CD4-positive, alpha-beta T cell treated with Interleukin-17A for 1 hour (primary cell): ENCODE measurements at regions not wholly inside any gene's neighbourhood (a gene's known extent, or its start where the extent isn't known, plus 50 kb on each side); places are given as distances from the start of the nearest gene placed in this dataset.
A peak's percentile ranks its signal among the peaks of the same experiment; 100 is the strongest.
"Not testable (repeated sequence)": the region's sequence is repeated elsewhere in the genome, so short reads cannot be mapped to it uniquely, and the experiment has no call there.

Experiments
- DNase-seq: peaks from one replicate; pipeline ENCODE4 v3.0.0-alpha.2; 2020

DNA sequence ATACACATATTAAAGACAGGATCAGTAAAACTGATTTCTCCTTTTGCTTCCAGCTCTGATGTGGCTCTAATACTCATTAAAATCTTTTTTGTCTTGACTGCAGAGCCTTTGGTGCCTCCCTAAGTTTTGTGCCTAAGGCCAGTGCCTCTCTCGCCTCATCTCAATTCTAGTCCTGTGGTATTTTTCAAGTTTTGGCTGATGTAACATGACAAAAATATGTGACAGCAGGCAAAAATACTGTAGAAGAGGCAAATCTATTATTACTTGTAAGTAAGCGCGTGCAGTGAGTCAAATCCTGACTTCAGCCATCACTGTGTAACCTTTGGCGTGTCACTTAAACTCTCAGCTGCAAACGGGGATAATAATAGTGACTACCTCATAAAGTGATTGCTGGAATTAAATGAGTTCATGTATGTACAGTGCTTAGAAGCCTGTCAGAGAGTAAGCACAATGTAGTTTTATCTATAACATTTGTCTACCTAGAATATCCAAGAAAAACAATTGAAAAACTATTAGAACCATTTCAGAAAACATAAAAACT, 74.0 kb downstream of the MAB21L3 start:
- DNase-seq: no peak

DNA sequence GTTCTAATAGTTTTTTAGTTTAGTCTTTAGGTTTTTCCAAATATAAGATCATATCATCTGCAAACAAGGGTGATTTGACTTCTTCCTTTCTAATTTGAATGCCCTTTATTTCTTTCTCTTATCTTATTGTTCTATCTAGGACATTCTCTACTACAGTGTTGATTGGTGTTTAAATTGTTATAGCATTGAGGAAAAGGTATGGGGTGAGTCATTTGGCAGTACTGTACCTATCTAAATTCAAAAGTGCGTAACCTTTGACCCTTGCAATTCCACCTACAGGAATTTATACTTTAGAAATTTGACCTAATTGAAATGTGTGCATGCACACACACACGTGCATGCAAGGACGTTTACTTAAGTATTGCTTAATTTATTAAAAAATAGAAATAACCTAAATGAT, 78.3 kb downstream of the MAB21L3 start:
- no peak for DNase-seq

DNA sequence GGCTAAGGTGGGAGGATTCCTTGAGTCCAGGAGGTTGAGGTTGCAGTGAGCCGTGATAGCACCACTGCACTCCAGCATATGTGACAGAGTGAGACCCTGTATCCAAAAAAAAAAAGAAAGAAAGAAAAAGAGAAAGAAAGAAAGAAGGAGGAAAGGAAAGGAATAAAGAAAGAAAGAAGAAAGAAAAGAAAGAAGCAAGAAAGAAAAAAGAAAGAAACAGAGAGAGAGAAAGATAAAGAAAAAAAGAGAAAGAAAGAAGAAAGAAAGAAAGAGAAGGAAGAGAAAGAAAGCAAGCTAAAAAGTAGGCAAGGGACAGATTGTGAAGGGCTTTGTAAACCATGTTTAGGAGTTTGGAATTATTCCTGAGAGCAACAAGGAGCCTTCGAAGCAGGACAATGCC, 80.1 kb downstream of the MAB21L3 start:
- no peak for DNase-seq

DNA sequence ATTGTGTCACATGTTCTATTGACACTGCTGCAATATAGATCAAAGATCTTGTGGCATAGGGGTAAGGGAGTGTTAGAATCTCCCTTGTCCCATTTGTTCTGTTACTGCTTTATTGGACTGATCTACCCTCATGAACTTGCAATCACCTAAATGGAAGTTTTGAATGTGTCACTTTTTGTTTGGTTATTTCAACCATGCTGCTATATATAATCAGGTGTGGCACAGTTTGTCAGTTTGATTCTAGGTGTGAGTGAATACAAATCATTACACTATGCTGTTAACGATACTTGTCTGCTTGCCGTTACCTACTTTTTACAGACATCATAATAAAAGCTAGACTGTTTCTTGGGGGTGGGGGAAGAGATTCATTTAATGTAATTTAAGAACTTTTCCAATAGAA, 82.6 kb downstream of the MAB21L3 start:
- no peak for DNase-seq

DNA sequence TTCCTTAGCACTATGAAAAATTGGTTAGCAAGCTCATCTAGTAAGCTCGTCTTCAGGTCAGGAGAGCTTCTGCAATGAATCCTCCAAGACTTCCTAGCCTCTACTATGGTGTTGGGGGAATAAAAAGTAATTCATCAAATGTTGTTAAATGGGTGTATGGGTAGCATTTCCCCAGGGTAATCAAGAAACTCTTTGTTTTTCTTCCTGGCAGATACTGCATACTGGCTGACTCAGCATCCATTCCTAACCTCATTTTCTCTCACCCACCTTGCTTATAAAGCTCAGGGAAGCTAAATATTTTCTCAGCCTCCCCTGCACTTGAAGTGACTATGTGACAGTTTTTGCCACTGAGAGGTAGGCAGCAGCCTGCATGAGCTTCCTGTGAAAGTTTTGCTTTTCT, 83.4 kb downstream of the MAB21L3 start:
- no peak for DNase-seq

DNA sequence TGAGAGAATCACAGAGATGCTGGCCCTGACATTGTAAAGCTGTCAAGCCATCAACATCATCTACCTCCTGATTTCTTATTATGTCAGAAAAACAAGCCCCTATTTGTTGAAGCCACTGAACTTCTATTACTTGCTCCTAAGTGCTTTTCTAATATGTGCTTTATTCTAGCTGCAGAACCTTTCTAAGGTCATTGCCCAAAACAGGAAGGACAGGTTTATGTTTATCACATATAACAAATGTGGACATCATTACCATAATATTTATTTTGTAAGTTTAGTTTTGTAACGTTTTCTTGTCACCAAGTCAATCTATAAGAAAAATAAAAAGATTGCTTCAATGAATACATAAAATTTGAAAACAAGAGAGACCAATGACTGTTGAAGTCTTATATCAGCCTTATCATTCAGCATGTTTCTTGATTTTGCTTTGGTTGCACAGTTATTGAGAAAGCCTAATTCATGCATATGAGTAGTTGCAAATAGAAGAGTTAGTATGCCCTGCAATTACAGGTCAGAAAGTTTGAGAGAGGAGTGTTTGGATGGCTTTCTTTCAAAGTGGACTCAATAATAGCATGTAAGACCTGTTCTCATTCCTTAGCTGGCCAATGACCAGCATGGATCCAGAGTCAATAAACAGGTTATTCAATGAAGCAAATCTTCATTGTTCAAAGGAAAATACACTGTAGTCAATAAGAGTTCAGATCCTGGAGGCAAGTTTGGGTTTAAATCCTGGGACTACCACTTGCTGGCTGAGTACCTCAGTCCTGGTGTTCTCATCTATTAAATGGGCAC, 84.1 kb downstream of the MAB21L3 start:
- DNase-seq: no peak

DNA sequence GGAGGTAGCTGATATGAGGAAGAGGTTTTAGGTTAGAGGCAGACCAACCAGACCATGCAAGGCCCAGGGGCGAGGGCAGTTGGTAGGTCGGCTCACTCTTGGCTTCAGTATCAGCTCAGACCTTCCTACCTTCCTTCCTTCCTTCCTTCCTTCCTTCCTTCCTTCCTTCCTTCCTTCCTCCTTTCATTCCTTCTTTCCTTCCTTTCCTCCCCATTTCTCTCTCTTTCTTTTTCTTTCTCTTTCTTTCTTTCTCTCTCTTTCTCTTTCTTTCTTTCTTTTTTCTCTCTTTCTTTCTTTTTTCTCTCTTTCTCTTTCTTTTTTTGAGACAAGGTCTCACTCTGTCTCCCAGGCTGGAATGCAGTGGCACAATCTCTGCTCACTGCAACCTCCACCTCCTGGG, 89.1 kb downstream of the MAB21L3 start:
- not testable (repeated sequence) for DNase-seq

DNA sequence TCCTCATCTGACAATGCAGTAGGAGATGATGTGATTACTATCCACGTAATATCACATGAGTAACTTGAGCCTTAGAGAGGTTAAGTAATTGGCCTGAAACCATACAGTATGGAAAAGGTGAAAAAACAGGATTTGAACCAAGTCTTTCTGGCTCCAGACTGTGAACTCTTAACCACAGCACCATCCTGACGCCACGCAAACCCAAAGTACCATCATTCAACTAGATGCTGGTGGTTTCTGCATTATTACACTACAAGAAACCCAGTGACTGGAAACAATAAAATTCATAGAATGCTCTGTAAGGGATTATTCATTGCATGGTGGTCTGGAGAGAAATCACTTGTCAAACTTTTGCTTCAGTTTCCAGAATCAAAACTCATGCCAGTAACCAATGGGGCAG, 90.7 kb downstream of the MAB21L3 start:
- DNase-seq: no peak

DNA sequence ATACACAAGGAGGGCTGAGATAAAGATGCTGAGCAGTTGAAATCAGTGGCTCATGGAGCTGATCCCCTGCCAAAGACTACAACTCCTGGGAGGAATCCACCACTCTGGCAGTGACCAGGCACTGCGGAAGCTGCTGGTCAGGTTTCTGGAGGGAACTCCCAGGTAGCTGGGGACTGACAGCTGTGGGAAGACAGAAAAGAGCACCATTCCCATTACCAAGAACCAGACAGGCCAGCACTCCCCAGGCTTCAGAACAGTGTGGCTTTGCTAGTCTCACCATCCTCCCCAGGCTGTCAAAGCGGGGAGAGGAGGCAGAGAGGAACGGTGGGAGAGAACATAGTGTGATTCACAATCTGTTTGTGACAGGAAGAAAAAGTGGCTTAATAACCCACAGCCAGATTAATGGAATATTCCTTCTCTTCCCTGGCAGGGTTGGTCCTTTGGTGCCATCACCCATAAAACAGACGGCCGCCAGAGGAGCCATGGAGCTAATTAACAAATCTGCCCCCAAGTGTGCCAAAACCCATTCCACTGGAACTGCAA, 92.1 kb downstream of the MAB21L3 start:
- no peak for DNase-seq

DNA sequence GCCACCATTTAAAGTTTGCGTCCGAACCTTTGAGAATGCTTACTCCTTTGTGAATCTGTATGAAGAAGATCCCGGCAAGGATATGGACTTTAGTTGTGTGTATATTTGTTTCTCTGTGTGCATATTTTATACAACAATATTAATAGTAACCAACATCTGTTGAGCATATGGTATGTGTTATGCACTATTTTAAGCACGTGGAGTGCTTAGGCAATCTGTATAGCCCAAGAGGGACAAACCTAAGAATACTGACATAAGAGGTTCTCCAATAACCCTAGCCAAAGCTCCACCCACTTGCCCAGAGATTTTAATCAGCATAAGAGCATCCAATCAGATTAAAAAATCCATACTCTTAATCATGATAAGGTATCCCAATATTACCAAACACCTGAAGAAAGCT, 92.7 kb downstream of the MAB21L3 start:
- no peak for DNase-seq

DNA sequence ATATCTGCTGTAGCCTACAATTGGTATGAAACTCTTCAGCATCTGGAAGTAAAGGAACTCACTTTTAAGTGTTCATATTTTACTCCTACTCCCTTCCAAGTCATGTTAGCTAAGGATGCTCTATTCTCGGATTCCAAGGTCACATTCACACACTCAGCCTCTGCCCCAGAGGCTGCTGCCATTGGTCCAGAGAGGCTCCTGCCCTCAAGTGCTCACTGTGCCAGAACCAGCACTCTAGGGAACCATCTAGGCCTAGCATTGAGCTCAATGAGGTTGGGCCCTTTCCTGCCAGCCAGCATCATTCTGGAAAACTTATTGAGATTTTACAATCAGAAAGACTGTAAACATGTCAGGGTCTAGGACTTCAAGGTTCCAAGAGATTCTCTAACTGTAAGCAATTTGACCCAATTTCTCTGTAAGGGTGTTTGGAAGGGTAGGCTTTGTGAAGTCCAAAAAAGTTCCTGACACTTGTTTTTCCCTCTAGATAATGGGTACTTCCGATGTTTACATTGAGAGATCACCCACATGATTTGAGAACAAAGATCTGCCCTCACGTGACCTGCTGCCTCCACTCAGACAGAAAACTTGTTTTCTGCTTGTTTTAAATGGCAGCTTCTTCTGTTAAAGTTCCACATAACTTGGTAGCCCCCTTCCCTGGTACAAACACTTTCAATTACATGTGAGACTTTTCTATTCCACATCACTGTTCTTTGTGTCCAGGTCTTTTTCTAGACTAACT, 94.9 kb downstream of the MAB21L3 start:
- no peak for DNase-seq

DNA sequence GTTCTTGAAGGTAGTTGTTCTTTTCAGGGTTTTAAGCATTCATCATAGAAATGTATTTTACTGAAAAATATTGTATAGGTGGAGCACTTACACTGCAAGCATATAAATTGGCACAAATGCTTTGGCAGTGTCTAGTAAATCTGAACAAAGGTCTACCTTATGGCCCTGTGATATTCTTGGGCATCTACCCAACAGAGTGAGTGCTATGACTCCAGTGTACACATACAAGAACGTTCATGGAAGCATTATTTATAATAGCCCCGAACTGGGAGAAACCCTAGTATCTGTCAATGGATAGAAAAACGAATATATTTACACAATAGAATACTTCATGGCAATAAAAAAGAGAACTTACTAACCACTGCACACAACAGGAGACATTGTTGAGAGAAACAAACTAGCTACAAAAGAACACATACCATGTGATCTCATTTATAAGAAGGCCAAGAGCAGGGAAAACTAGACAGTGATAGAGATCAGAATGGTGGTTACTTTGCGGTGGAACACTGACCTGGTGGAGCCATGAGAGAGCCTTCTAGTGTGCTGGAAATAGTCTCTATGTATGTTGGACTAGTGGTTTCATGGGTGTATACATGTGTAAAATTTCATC, 96.0 kb downstream of the MAB21L3 start:
- DNase-seq: no peak

DNA sequence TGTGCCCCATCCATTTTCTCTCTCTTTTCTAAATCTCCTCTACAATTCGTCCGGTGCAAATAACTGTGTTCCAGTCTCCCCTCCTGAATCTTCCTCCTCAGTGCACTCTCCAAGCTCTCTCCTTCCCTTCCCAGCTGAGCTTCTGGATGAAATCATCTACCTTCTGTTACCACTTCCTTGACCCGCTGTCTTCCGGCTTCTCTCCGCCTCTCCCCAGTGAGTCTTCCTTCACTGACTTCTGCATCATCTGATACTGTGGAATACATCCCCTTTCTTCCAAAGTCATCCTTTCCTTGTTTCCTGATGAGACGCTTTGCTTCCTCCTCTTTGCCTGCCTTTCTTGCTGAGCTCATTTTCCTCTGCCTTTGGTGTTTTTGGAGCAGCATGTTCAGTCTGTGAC, 96.9 kb downstream of the MAB21L3 start:
- DNase-seq: no peak

DNA sequence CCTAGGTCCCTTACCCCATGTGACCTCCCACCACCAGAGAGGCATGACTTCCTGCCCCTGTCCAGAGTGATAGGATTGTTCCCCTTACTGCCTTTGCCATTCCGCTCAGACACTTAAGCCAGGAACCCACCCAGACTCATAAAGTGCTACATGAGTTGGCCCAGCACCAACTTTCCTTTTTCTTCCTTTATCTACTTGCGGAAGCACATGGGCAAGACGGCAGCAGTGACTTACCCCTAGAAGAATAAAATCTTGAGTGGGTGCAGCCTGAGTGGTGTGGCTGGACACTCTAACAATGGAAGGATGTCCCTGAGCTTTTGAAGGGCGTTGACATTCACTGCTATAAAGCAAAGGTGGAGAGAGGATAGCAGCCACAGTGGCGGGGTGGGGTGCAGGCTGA, 100.1 kb downstream of the MAB21L3 start:
- DNase-seq: no peak

DNA sequence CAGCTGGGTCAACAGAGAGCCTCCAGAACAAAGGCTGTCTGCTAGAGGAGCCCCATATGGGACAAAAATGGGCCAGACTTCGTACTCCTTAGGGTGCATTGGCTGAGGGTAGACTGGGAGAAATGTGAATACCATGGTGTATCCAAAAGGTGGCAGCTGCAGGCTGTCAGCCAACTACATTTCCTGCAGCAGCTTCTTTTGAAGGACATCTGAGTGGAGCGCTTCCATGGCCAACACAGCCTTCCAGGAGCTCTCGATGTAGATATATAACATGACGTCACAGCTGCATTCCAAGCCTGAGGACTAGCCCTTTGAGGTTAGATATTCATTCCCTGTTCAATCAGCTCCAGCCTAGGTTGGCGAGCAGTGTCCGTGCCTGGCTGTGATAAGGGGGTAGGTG, 107.7 kb downstream of the MAB21L3 start:
- no peak for DNase-seq

DNA sequence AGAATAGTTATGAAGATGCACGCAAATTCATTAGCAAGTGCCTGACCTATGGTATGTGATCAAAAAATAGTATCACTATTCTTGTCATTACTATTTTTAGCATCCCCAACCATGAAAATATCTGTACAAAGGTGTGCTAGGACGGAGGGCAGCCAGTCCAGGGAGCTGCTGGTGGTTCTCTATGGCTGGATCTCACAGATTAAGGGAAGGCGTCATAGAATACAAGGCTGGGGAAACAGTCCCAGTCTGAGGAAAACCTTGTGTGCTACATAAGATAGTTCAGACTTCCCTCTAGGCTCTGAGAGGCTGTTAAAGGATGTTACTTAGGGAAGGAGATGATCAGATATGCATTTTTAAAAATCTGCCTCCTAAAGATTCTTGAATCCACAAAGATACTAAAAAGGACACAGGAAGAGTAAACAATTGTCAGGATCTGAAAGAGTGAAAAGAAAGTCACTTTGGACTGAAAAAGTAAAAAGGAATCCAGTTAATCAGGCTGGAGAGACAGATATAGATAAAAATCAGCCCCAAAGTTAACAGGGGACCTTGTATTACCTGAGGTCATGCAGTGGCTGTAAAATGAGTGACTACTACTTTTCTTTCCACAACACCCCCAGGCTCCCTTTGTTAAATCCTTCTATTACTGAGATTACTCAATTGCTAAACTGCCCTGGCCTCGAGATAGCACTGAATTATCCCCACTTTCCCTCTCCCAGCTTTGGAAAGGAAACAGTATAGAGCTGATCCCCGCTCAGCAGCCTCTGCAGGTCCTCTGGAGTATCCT, 108.6 kb downstream of the MAB21L3 start:
- DNase-seq: no peak

DNA sequence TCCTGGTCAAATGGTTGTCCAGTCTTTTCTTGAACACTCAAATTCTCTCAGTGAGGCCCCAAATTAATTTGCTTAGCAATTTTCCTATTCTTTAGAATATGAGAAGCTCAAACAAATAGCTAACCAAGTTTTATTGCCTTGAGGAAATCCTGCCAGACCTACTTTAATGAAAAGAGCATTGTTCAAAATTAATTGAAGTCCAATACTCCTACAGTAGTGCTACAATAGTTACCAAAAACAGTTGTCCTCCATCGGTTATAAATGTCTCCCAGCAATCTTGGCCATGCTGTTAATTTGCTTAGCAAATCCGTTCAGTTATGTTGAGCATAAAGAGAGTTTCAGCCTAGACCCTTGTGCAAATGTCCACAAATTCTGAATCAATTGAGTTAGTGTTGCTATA, 112.9 kb downstream of the MAB21L3 start:
- no peak for DNase-seq

DNA sequence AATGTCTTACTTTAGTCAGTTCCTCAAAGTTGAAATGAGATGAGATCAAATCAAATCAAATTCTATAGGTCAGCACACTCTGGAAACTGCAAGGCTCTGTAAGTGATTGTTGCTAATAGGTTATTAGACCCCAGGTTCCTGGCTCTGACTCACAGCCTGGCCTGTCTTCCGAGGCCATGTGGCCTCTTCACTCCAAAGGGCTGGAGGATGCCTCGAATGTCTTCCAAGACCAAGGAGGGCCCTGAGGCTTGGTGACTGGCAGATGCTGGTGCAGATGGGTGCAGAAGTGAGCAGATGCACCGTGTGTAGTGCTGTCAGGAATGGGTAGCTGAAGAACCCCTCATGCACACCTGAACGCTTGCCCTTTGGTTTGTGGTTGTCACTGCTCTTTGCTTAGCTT, 113.4 kb downstream of the MAB21L3 start:
- DNase-seq: no peak

DNA sequence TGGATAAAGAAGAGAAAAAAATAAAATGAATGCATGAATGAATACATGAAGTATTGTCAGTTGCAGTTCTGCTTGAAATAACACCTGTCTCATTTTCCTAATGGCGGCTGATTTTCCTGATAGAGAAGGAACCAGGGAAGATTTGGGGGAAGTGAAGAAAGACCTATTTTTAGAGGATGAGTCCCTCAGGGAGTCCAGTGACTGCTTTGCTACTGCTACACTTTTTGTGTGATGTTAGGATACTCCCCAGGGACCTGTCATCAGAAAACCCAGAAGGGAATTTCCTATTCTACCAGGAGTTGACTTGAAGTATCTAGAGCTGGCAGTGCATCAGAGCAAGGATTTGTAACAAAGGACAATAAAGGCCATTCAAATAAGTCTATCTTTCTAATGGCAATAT, 114.8 kb downstream of the MAB21L3 start:
- no peak for DNase-seq

DNA sequence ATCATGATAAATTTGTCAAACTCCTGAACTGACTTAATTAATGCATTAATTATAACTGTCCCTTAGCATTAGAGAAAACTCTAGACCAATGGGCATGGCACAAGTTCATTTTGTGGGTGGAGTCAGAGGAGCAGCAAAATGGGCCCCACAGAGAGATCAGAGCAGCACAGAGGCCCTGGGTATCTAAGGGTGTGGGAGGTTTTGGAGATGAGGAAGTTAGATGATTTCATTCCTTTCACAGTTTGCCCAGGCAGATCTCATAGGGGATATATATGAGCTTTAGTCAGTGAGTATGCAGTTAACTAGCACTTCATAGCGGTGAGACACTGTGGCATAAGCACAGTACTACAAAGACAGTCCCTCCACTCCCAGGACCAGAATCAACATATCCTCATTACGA, 117.3 kb downstream of the MAB21L3 start:
- no peak for DNase-seq

DNA sequence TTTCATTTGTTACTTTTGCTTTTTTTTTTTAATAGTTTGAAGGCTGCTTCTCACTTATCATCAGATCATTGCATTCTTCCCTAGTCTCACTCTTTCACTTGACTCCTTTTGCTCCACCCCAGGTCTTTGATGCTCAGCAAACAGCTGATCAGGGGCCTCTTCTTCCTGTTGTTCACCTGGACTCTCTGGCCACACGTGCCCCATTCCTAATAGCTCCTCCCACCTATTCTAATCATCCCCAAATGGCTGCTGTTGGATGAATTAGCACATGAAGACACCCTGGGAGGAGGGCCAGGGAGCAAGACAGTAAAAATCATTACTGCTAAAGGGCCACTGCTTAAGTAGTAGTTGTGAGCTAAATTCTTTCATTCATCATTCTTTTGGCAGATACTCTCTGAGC, 119.5 kb downstream of the MAB21L3 start:
- DNase-seq: no peak

DNA sequence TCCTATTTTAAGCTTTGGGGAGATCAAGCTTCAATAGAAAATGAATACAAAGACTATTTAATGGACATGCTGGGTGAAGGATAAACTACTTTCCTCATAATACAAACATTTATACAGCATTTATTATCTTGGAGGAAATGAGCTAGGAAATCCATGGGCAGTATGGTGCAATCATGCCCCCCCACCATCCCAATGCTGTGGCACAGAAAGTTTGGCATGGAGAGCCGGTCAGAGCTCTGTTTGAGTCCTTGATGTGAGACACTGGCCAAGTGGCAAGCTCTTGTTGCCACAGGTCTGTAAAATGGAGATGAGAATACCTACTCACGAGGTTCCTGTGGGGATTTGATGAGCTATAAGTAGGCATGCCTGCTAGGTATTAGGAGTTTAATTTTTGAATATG, 120.6 kb downstream of the MAB21L3 start:
- no peak for DNase-seq

DNA sequence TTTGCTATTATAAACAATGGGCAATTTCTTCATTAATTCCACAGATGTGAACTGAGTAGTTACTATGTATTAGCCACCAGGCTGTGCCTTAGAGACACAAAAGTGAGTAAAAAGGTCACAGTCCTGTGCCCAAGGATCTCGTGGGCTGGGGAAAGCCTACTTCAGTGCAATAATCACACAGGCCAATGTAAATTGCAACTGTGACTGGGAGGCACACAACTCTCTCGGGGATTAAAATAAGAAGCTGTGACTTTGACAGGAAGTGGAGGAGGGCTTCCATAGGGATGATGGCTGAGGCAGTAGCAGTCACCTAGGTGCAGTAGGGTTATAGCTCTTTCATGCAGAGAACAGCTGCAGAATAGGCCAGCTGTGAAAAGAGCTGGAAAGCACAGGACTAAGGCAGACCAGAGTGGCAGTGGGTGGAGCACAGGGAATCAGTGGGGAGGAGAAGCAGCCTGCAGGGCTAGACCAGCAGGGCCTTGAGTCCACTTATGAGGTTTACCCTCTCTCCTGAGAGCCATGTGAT, 121.9 kb downstream of the MAB21L3 start:
- peak; percentile 55 for DNase-seq
